BE2C (cell line): ENCODE measurements at regions not wholly inside any gene's neighbourhood (a gene's known extent, or its start where the extent isn't known, plus 50 kb on each side); places are given as distances from the start of the nearest gene placed in this dataset.
A peak's percentile ranks its signal among the peaks of the same experiment; 100 is the strongest.

Experiments used
- DNase-seq: peaks from one replicate; pipeline ENCODE4 v3.0.0-alpha.2; 2020
- H3K27me3 ChIP-seq: fragments of 250-450 bp; sonication (Bioruptor Pico); 2 replicates; pipeline ENCODE4 v1.5.1; 2020; ENCODE audit warnings: mild to moderate bottlenecking
- H3K36me3 ChIP-seq: fragments of 250-450 bp; sonication (Bioruptor Pico); 2 replicates; pipeline ENCODE4 v1.5.1; 2020; ENCODE audit warnings: mild to moderate bottlenecking
- H3K4me1 ChIP-seq: fragments of 250-450 bp; sonication (Bioruptor Pico); 2 replicates; pipeline ENCODE4 v1.5.1; 2020
- H3K4me3 ChIP-seq: 2 replicates; pipeline ENCODE4 v1.5.1; 2011; ENCODE audit warnings: low read depth, low read length
- H3K9me3 ChIP-seq: fragments of 250-450 bp; sonication (Bioruptor Pico); 2 replicates; pipeline ENCODE4 v1.5.1; 2020
- TF ChIP-seq, protein P1 (sequence below): IDR thresholded peaks from 2 replicates; pipeline ENCODE4 v1.5.1; 2012; ENCODE audit warnings: mild to moderate bottlenecking, low read depth, low read length

DNA sequence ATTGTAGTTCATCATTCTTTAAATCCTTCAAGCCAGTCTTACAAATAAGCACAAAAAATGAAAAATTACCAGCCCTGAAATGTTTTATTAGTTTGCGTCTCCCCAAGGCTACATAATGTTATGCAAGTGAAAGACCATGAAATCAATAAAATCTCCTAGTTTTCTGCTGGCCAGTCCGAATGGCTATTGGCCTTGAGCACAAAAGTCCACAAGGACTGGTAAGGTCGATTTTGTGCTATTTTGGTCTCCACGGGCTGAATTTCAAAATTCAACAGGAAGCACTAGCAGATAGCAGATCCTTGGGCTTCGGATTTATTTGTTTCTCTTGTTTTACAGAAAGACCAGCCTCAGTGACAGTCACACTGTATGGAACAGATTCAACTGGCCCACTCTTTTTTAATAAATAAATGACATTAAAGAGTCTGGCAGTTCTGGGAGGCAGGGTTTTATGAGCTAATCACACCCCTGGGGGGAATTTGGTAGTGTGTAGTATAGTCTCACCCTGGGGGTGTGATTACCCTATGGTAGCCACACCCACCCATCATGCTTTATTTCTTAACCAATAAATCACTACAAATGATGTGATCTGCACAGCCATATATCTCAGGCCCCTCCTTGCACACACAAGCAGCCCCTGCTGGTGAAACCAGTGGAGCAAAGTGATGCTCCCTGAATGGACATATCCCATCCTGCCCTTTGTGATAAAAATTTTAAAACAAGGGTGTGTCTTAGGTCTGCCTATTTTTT is 51.1 kb upstream of the TMEM33 start:
- no peaks in the 10 kb centered on the region for H3K27me3 ChIP-seq
- H3K36me3 ChIP-seq: peaks cover 28% of the 10 kb centered on the region
- peak overlapping the region; percentile 86; the same call in 1 of the 2 replicates for H3K4me3 ChIP-seq
- TF ChIP-seq, protein P1, sequence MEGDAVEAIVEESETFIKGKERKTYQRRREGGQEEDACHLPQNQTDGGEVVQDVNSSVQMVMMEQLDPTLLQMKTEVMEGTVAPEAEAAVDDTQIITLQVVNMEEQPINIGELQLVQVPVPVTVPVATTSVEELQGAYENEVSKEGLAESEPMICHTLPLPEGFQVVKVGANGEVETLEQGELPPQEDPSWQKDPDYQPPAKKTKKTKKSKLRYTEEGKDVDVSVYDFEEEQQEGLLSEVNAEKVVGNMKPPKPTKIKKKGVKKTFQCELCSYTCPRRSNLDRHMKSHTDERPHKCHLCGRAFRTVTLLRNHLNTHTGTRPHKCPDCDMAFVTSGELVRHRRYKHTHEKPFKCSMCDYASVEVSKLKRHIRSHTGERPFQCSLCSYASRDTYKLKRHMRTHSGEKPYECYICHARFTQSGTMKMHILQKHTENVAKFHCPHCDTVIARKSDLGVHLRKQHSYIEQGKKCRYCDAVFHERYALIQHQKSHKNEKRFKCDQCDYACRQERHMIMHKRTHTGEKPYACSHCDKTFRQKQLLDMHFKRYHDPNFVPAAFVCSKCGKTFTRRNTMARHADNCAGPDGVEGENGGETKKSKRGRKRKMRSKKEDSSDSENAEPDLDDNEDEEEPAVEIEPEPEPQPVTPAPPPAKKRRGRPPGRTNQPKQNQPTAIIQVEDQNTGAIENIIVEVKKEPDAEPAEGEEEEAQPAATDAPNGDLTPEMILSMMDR: peak; percentile 87
- H3K4me1 ChIP-seq: peaks cover 42% of the 10 kb centered on the region
- H3K9me3 ChIP-seq: no peaks in the 10 kb centered on the region
- peak; percentile 87 for DNase-seq

DNA sequence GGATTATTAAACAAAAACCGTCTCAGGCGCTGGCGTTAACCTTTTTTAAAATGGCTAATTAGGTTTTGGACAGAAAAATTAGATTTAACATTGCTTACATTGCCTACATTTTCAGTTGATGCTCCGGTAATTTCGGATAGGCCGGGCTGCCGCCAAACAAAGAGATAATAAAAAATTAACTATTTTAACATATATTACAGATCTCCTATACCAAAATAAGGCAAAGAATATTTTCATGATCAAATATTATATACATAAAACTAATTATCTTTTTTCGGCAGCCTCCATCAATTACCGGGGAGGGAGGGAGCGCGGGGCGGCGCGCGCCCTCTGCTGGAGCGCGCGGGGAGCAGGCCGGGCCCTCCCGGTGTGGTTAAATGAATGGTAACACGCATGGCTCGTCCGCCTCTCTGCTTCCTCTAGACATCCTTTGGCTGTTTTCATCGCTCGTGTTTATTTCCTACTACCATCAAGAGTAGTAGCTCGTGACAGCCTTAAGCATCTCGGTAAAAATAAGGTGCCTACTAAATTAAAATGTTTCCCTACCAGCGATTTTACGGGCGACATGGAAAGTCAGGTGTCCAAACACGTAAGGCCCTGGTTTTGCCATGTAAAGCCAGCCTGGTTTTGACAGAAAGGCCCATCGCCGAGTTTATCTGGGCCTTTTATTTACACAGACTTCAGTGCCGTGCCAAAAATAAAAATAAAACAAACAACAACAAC is 52.4 kb upstream of the TMEM33 start:
- TF ChIP-seq, protein P1: peak; percentile 97
- Histone ChIP-seq H3K4me1 (peaks cover 36% of the 10 kb centered on the region), H3K4me3 (peak overlapping the region; percentile 86), H3K27me3 (no peaks in the 10 kb centered on the region), H3K9me3 (no peaks in the 10 kb centered on the region), H3K36me3 (peaks cover 41% of the 10 kb centered on the region)
- DNase-seq: peak; percentile 80

DNA sequence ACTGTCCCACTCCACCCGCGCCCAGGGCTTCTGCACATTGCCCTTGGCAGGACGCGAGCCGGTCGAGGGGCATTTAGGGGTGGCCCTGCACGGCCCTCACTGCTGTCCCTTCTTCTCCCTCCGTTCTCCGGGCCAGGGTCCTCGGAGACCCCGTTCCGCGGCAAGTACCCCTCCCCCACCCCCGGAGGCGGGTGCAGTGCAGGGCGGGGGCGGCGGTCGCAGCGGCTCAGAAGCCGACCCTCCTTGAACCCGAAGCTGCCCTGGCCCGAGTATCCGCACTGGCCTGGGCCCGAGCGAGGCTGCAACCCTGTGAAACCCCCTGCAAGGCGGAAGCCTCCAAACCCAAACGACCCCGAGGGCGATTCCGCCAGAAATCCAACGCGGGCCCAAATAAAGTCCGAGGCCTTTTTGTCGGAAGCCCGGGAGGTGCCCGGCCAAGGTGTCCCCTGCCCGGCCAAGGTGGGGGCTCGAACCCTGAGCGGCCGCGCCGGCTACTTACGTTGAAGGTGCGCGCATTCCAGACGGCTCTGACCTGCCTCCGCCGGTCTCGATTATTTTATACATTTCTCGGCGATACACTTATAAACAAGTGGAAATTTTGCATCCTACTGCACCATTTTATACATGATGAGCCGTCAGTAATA is 53.1 kb upstream of the TMEM33 start:
- peak overlapping the region; percentile 86 for H3K4me3 ChIP-seq
- TF ChIP-seq, protein P1: no peak; the same call in 1 of the 2 replicates
- peaks cover 44% of the 10 kb centered on the region for H3K36me3 ChIP-seq
- H3K27me3 ChIP-seq: no peaks in the 10 kb centered on the region
- H3K4me1 ChIP-seq: peaks cover 36% of the 10 kb centered on the region
- peak; percentile 70 for DNase-seq
- H3K9me3 ChIP-seq: no peaks in the 10 kb centered on the region

DNA sequence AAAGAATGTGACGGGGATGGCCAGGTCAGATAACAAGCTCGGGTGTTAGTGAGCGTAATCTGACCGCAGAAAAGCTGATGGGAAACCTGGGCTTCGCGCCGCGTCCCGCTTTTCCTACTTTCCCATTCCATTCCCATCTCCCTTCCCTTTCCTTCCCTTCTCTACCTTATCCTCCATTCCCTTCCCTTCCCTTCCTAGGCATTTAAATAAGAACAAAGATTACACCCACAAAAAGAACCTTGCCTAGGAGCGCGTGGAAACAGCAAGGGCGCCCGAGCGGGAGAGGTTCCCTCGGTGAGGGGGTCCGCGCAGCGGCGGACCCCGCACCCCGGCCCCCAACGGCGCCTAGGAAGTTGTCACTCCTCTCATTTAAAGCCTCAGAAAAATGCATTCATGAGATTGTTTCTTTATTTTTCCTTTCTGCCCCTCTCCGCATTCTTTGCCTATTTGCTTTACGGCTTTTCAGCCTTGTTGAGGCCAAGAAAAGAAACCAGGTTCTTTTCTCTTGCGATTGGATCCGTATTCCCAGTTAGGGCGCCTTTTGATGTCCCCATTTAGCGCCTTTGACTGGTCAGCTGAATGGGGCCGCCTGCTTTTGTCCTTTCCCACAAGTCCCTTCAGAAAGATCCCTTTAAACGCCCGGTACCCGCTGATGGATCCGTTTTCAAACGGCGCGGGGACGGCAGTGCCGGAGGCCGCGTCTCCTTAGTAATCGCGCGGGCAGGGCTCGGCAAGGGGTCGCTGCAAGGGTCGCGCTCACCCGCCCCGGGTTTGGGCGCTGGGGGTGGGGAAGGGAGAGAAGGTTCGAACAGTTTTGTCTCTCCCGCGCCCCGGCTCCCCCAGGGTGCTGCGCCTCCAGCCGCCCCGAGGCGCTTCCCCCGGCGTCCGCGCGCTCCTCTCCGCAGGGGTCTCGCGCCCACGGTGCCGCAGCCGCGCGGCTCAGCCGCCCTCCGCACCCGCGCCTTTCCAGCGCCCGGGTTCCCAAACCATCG is 54.1 kb upstream of the TMEM33 start:
- no peaks in the 10 kb centered on the region for H3K9me3 ChIP-seq
- H3K36me3 ChIP-seq: peaks cover 47% of the 10 kb centered on the region
- TF ChIP-seq, protein P1: no peak
- peak overlapping the region; percentile 86 for H3K4me3 ChIP-seq
- peak; percentile 50 for DNase-seq
- H3K27me3 ChIP-seq: no peaks in the 10 kb centered on the region
- H3K4me1 ChIP-seq: peaks cover 30% of the 10 kb centered on the region

DNA sequence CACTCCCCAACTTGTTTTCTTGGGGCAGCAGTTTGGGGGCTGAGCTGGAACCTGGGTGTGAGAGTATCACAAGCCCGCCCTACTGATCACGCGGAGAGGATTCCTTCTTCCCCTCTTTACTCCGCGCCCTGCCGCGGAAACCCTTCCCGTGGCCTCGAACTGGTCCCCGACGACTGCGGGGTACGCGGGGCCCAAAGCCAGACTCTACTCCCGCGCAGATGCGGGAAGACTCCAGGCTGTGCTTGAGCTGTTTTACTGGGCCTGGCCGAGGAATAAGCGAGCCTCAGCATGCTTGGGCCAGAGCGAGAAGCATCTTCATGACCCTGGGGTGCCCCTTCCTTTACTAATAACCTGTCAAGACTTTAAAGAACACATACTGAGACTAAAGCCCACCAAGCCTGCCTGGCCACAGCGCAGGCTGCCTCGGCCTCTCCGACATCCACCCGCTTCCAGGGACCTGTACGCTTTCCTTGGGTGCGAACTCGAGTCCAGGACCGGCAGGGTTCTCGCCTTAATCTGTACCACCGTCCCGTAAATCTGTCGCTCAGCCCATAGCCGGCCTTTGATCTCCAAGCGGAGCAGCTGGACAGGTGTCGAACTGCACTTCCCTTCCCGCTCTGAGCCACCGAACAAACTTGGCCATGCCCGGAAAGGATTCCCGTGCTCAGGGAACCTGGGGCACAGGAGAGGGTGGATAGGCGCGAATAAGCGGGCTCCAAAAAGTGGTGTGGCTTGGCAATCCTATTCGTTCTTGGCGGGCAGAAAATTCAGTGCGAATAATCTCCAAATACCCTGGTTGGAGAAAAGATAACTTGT is 55.0 kb upstream of the TMEM33 start:
- H3K27me3 ChIP-seq: no peaks in the 10 kb centered on the region
- TF ChIP-seq, protein P1: no peak
- peaks cover 54% of the 10 kb centered on the region for H3K36me3 ChIP-seq
- peaks cover 33% of the 10 kb centered on the region for H3K4me1 ChIP-seq
- no peak for DNase-seq
- peak overlapping the region; percentile 86 for H3K4me3 ChIP-seq
- no peaks in the 10 kb centered on the region for H3K9me3 ChIP-seq
